Hepatocyte (in vitro differentiated cells): ENCODE measurements at regions not wholly inside any gene's neighbourhood (a gene's known extent, or its start where the extent isn't known, plus 50 kb on each side); places are given as distances from the start of the nearest gene placed in this dataset.
A peak's percentile ranks its signal among the peaks of the same experiment; 100 is the strongest.

ENCODE experiments used
- DNase-seq: peaks from one replicate; pipeline ENCODE4 v3.0.0-alpha.2; 2016; ENCODE audit warnings: low spot score
- H2AFZ ChIP-seq: fragments of 200-600 bp; sonication (generic); 2 replicates; pipeline ENCODE4 v1.6.0; 2016; ENCODE audit warnings: antibody characterized with exemption, mild to moderate bottlenecking
- H3K27ac ChIP-seq: fragments of 200-600 bp; sonication (generic); 2 replicates; pipeline ENCODE4 v1.5.1; 2016; ENCODE audit warnings: mild to moderate bottlenecking
- H3K27me3 ChIP-seq: fragments of 200-600 bp; sonication (generic); 2 replicates; pipeline ENCODE4 v1.6.1; 2016
- H3K36me3 ChIP-seq: fragments of 200-600 bp; sonication (generic); replicated peaks from 2 replicates; pipeline ENCODE4 v1.5.1; 2016; ENCODE audit warnings: low read depth; ENCODE audit not compliant: insufficient read depth
- H3K4me1 ChIP-seq: fragments of 200-600 bp; sonication (generic); 2 replicates; pipeline ENCODE4 v1.5.1; 2016; ENCODE audit warnings: mild to moderate bottlenecking, moderate library complexity; ENCODE audit not compliant: insufficient read depth
- H3K4me2 ChIP-seq: fragments of 200-600 bp; sonication (generic); 2 replicates; pipeline ENCODE4 v1.6.0; 2016
- H3K4me3 ChIP-seq: fragments of 200-600 bp; sonication (generic); 2 replicates; pipeline ENCODE4 v1.5.1; 2016; ENCODE audit warnings: mild to moderate bottlenecking
- H3K79me2 ChIP-seq: fragments of 200-600 bp; sonication (generic); 2 replicates; pipeline ENCODE4 v1.6.0; 2017; ENCODE audit warnings: mild to moderate bottlenecking
- H3K9me2 ChIP-seq: fragments of 200-600 bp; sonication (generic); replicated peaks from 2 replicates; pipeline ENCODE4 v1.6.0; 2017; ENCODE audit warnings: mild to moderate bottlenecking; ENCODE audit not compliant: insufficient read depth
- H3K9me3 ChIP-seq: fragments of 200-600 bp; sonication (generic); 2 replicates; pipeline ENCODE4 v1.5.1; 2016; ENCODE audit warnings: low read depth, mild to moderate bottlenecking
- H4K20me1 ChIP-seq: fragments of 200-600 bp; sonication (generic); 2 replicates; pipeline ENCODE4 v1.6.0; 2016; ENCODE audit warnings: mild to moderate bottlenecking; ENCODE audit not compliant: insufficient read depth, poor library complexity, severe bottlenecking
- CTCF ChIP-seq: fragments of 200-600 bp; sonication (generic); IDR thresholded peaks from 2 replicates; pipeline ENCODE4 v1.5.1; 2016; ENCODE audit warnings: antibody characterized with exemption, mild to moderate bottlenecking; ENCODE audit not compliant: poor library complexity
- EZH2 ChIP-seq: fragments of 200-600 bp; sonication (generic); IDR thresholded peaks from 2 replicates; pipeline ENCODE4 v1.6.1; 2016; ENCODE audit warnings: antibody characterized with exemption, mild to moderate bottlenecking, borderline replicate concordance
- EZH2phosphoT487 ChIP-seq: fragments of 200-600 bp; sonication (generic); IDR thresholded peaks from one replicate; pipeline ENCODE4 v1.6.1; 2018; ENCODE audit warnings: antibody characterized with exemption, mild to moderate bottlenecking, low read depth, moderate library complexity; ENCODE audit not compliant: unreplicated experiment, severe bottlenecking
- WGBS: methylation state at CpG from one replicate; pipeline ENCODE4 v1.1.6; 2016; ENCODE audit warnings: low lambda C conversion rate; ENCODE audit errors: missing lambda C conversion rate; 5-methylcytosine and 5-hydroxymethylcytosine counted together

GRCh38 chr2:44093970-44094369 lies 74.7 kb upstream of the PPM1B start:
- H4K20me1 ChIP-seq: no peaks in the 10 kb centered on the region
- DNase-seq: no peak
- H3K36me3 ChIP-seq: no peaks in the 10 kb centered on the region
- no peaks in the 10 kb centered on the region for H3K4me1 ChIP-seq
- H3K79me2 ChIP-seq: no peaks in the 10 kb centered on the region
- H3K9me2 ChIP-seq: no peaks in the 10 kb centered on the region
- 87% methylated on average over 3 of the region's 3 CpGs for WGBS
- no peak overlapping the region for H3K4me2 ChIP-seq
- H3K4me3 ChIP-seq: no peak overlapping the region
- H3K27ac ChIP-seq: no peak overlapping the region
- TF ChIP-seq EZH2phosphoT487 (no peak), CTCF (no peak), EZH2 (no peak)
- no peaks in the 10 kb centered on the region for H3K27me3 ChIP-seq
- no peak overlapping the region for H2AFZ ChIP-seq
- no peaks in the 10 kb centered on the region for H3K9me3 ChIP-seq

GRCh38 chr2:44097322-44097907 lies 71.3 kb upstream of the PPM1B start:
- WGBS: 58% methylated on average over 6 of the region's 6 CpGs
- Histone ChIP-seq H3K79me2 (no peaks in the 10 kb centered on the region), H3K4me3 (no peak overlapping the region), H2AFZ (no peak overlapping the region), H3K27ac (peak overlapping the region; percentile 31), H3K9me3 (no peaks in the 10 kb centered on the region), H3K4me1 (no peaks in the 10 kb centered on the region), H3K27me3 (no peaks in the 10 kb centered on the region), H4K20me1 (no peaks in the 10 kb centered on the region), H3K4me2 (peak overlapping the region; percentile 31), H3K9me2 (no peaks in the 10 kb centered on the region), H3K36me3 (no peaks in the 10 kb centered on the region)
- TF ChIP-seq EZH2 (no peak), EZH2phosphoT487 (no peak), CTCF (no peak)
- no peak for DNase-seq

GRCh38 chr2:44098050-44098449 lies 70.6 kb upstream of the PPM1B start:
- Histone ChIP-seq H3K4me1 (no peaks in the 10 kb centered on the region), H3K27me3 (no peaks in the 10 kb centered on the region), H2AFZ (no peak overlapping the region), H3K36me3 (no peaks in the 10 kb centered on the region), H3K4me3 (no peak overlapping the region), H3K9me2 (no peaks in the 10 kb centered on the region), H4K20me1 (no peaks in the 10 kb centered on the region), H3K27ac (no peak overlapping the region), H3K4me2 (no peak overlapping the region), H3K79me2 (no peaks in the 10 kb centered on the region), H3K9me3 (no peaks in the 10 kb centered on the region)
- no peak for TF ChIP-seq CTCF
- TF ChIP-seq EZH2: no peak
- TF ChIP-seq EZH2phosphoT487: no peak
- 75% methylated on average over 3 of the region's 3 CpGs for WGBS
- no peak for DNase-seq

- H3K4me2 ChIP-seq: no peak overlapping the region
- H3K4me3 ChIP-seq: no peak overlapping the region
- H2AFZ ChIP-seq: no peak overlapping the region
- no peak for DNase-seq
- no peaks in the 10 kb centered on the region for H3K4me1 ChIP-seq
- H4K20me1 ChIP-seq: no peaks in the 10 kb centered on the region
- 92% methylated on average over 6 of the region's 6 CpGs for WGBS
- H3K27me3 ChIP-seq: no peaks in the 10 kb centered on the region
- no peak for TF ChIP-seq EZH2phosphoT487
- no peak for TF ChIP-seq EZH2
- no peak for TF ChIP-seq CTCF
- H3K9me2 ChIP-seq: no peaks in the 10 kb centered on the region
- H3K79me2 ChIP-seq: no peaks in the 10 kb centered on the region
- H3K9me3 ChIP-seq: no peaks in the 10 kb centered on the region
- H3K27ac ChIP-seq: no peak overlapping the region
- no peaks in the 10 kb centered on the region for H3K36me3 ChIP-seq
Measured at GRCh38 chr2:44098891-44099290, 69.8 kb upstream of the PPM1B start.
